ENCODE measurements at regions not wholly inside any gene's neighbourhood (a gene's known extent, or its start where the extent isn't known, plus 50 kb on each side); places are given as distances from the start of the nearest gene placed in this dataset.

- DNase-seq = no peak
Measured at GRCh38 chr22:25350551-25350971, 131.1 kb downstream of the CRYBB2 start.

GRCh38 chr22:25351631-25352293, 132.3 kb downstream of the CRYBB2 start:
- DNase-seq = no peak

GRCh38 chr22:25352294-25352680, 132.8 kb downstream of the CRYBB2 start:
- no peak for DNase-seq

- DNase-seq = no peak
Measured at GRCh38 chr22:25353516-25354445, 134.3 kb downstream of the CRYBB2 start.

- no peak for DNase-seq
Measured at GRCh38 chr22:25354456-25354855, 135.0 kb downstream of the CRYBB2 start.

GRCh38 chr22:25357132-25357455, 137.7 kb downstream of the CRYBB2 start:
- DNase-seq = no peak

- no peak for DNase-seq
Measured at GRCh38 chr22:25357606-25358420, 138.4 kb downstream of the CRYBB2 start.

GRCh38 chr22:25358421-25359170, 139.2 kb downstream of the CRYBB2 start:
- DNase-seq = no peak

GRCh38 chr22:25359601-25360261, 140.3 kb downstream of the CRYBB2 start:
- no peak for DNase-seq

- no peak for DNase-seq
Measured at GRCh38 chr22:25360411-25360810, 141.0 kb downstream of the CRYBB2 start.

- no peak for DNase-seq
Measured at GRCh38 chr22:25360891-25361645, 141.6 kb downstream of the CRYBB2 start.

- DNase-seq = no peak
Measured at GRCh38 chr22:25361899-25362214, 142.4 kb downstream of the CRYBB2 start.

GRCh38 chr22:25362215-25362882, 142.9 kb downstream of the CRYBB2 start:
- DNase-seq = peak; percentile 34 to 46

- DNase-seq = no peak
Measured at GRCh38 chr22:25362883-25363240, 143.4 kb downstream of the CRYBB2 start.

- no peak for DNase-seq
Measured at GRCh38 chr22:25363474-25363873, 144.0 kb downstream of the CRYBB2 start.

- DNase-seq = no peak
Measured at GRCh38 chr22:25364281-25364680, 144.8 kb downstream of the CRYBB2 start.

- DNase-seq = no peak
Measured at GRCh38 chr22:25364736-25365241, 145.3 kb downstream of the CRYBB2 start.

GRCh38 chr22:25365491-25366261, 146.2 kb downstream of the CRYBB2 start:
- DNase-seq = no peak

- DNase-seq = no peak
Measured at GRCh38 chr22:25366408-25366807, 147.0 kb downstream of the CRYBB2 start.
